ENCODE measurements at regions not wholly inside any gene's neighbourhood (a gene's known extent, or its start where the extent isn't known, plus 50 kb on each side); places are given as distances from the start of the nearest gene placed in this dataset.
"Not testable (repeated sequence)": the region's sequence is repeated elsewhere in the genome, so short reads cannot be mapped to it uniquely, and the experiment has no call there.

DNA sequence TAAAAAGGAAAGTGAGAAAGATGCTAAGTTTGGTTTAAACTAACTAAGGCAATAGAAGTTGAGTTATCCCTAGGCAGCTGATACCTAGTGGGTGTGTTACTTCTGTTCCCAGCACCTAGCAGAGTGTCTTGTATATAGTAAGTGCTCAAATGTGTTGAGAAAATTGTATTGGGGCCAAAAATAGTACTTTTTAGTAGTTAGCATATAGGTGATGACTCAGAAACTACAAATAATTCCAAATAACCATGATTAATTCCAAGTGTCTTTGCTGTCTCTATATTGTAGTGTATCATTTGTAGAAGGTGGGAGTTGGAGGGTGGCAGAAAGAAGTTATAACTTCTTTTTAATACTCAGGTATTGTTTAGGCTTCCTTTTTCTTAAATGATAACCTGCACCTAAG is 362.7 kb downstream of the RND3 start:
- Histone ChIP-seq H3K4me3 (no peak overlapping the region), H3K36me3 (no peaks in the 10 kb centered on the region), H3K4me1 (peaks cover 19% of the 10 kb centered on the region), H3K27ac (no peak overlapping the region), H3K27me3 (no peaks in the 10 kb centered on the region), H3K9me3 (no peaks in the 10 kb centered on the region)
- TF ChIP-seq, protein P1, sequence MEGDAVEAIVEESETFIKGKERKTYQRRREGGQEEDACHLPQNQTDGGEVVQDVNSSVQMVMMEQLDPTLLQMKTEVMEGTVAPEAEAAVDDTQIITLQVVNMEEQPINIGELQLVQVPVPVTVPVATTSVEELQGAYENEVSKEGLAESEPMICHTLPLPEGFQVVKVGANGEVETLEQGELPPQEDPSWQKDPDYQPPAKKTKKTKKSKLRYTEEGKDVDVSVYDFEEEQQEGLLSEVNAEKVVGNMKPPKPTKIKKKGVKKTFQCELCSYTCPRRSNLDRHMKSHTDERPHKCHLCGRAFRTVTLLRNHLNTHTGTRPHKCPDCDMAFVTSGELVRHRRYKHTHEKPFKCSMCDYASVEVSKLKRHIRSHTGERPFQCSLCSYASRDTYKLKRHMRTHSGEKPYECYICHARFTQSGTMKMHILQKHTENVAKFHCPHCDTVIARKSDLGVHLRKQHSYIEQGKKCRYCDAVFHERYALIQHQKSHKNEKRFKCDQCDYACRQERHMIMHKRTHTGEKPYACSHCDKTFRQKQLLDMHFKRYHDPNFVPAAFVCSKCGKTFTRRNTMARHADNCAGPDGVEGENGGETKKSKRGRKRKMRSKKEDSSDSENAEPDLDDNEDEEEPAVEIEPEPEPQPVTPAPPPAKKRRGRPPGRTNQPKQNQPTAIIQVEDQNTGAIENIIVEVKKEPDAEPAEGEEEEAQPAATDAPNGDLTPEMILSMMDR (IDR thresholded peaks at IDR 0.05), result no peak
- TF ChIP-seq EP300 (IDR thresholded peaks at IDR 0.05) (no peak), POLR2A (IDR thresholded peaks at IDR 0.05) (no peak), POLR2AphosphoS5 (IDR thresholded peaks at IDR 0.05) (no peak)
- DNase-seq (ENCODE audit: low spot score in 2 of 2), result no peak

GRCh38 chr2:150122871-150123613 is 364.4 kb downstream of the RND3 start:
- Histone ChIP-seq H3K4me1 (peaks cover 19% of the 10 kb centered on the region), H3K4me3 (no peak overlapping the region), H3K9me3 (no peaks in the 10 kb centered on the region), H3K36me3 (no peaks in the 10 kb centered on the region), H3K27me3 (no peaks in the 10 kb centered on the region), H3K27ac (no peak overlapping the region)
- WGBS, result 74% methylated on average over 2 of the region's 2 CpGs
- DNase-seq (ENCODE audit: low spot score in 2 of 2), result no peak
- TF ChIP-seq POLR2AphosphoS5 (IDR thresholded peaks at IDR 0.05) (no peak), EP300 (IDR thresholded peaks at IDR 0.05) (no peak), POLR2A (IDR thresholded peaks at IDR 0.05) (no peak)
- TF ChIP-seq, protein P1 (IDR thresholded peaks at IDR 0.05), result no peak

GRCh38 chr2:150122156-150122555 is 365.3 kb downstream of the RND3 start:
- 100% methylated on average over 3 of the region's 3 CpGs for WGBS
- Histone ChIP-seq H3K27ac (no peak overlapping the region), H3K27me3 (no peaks in the 10 kb centered on the region), H3K9me3 (no peaks in the 10 kb centered on the region), H3K36me3 (no peaks in the 10 kb centered on the region), H3K4me3 (no peak overlapping the region), H3K4me1 (peaks cover 19% of the 10 kb centered on the region)
- no peak for DNase-seq (ENCODE audit: low spot score in 2 of 2)
- TF ChIP-seq EP300 (IDR thresholded peaks at IDR 0.05) (no peak), POLR2AphosphoS5 (IDR thresholded peaks at IDR 0.05) (no peak), POLR2A (IDR thresholded peaks at IDR 0.05) (no peak)
- TF ChIP-seq, protein P1 (IDR thresholded peaks at IDR 0.05), result no peak

- no peak for DNase-seq (ENCODE audit: low spot score in 2 of 2)
- 79% methylated on average over 11 of the region's 11 CpGs for WGBS
- Histone ChIP-seq H3K4me3 (no peak overlapping the region), H3K36me3 (no peaks in the 10 kb centered on the region), H3K27me3 (no peaks in the 10 kb centered on the region), H3K9me3 (no peaks in the 10 kb centered on the region), H3K27ac (no peak overlapping the region), H3K4me1 (peaks cover 4% of the 10 kb centered on the region)
- TF ChIP-seq, protein P1 (IDR thresholded peaks at IDR 0.05), result no peak
- TF ChIP-seq POLR2A (IDR thresholded peaks at IDR 0.05), result no peak
Measured at GRCh38 chr2:150120326-150120955, 367.0 kb downstream of the RND3 start.

DNA sequence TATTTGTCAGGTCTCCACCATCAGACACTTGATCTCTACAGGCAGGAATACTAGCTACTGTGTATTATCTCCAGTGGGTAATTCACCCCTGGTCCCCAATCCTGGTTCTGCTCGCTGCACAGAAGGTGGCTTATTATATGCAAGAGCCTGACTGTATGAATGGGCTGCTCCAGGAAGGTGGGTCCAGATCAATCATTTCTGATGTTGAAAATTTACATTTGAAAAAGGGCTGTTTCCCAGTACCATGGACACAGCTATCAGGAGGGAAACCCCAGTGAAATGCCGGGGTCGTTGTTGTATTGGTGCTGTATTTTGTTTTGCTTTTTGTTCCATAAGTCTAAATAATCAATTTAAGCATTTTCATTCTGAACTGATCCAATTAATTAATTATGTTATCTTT is 367.6 kb downstream of the RND3 start:
- Histone ChIP-seq H3K4me3 (no peak overlapping the region), H3K36me3 (no peaks in the 10 kb centered on the region), H3K27me3 (no peaks in the 10 kb centered on the region), H3K4me1 (no peaks in the 10 kb centered on the region), H3K27ac (no peak overlapping the region), H3K9me3 (no peaks in the 10 kb centered on the region)
- DNase-seq (ENCODE audit: low spot score in 2 of 2), result no peak
- TF ChIP-seq POLR2AphosphoS5 (IDR thresholded peaks at IDR 0.05) (no peak), POLR2A (IDR thresholded peaks at IDR 0.05) (no peak), EP300 (IDR thresholded peaks at IDR 0.05) (no peak)
- TF ChIP-seq, protein P1 (IDR thresholded peaks at IDR 0.05), result no peak
- WGBS, result 94% methylated on average over 3 of the region's 3 CpGs

- not testable (repeated sequence) for DNase-seq (ENCODE audit: low spot score in 2 of 2); H3K27ac ChIP-seq
- WGBS, result 72% methylated on average over 8 of the region's 8 CpGs
Measured at GRCh38 chr2:150114089-150114488, 373.4 kb downstream of the RND3 start.

More at GRCh38 chr2:150114089-150114488, 373.4 kb downstream of the RND3 start:
- H3K27me3 ChIP-seq, H3K9me3 ChIP-seq, H3K4me3 ChIP-seq, H3K4me1 ChIP-seq, H3K36me3 ChIP-seq: not testable (repeated sequence)

Data from suprapubic skin (tissue), 4 donors.